Glutamatergic neuron (in vitro differentiated cells): ENCODE measurements at regions not wholly inside any gene's neighbourhood (a gene's known extent, or its start where the extent isn't known, plus 50 kb on each side); places are given as distances from the start of the nearest gene placed in this dataset.

Source experiments
- DNase-seq: peaks from one replicate; pipeline ENCODE4 v3.0.0; 2022
- H3K27ac Mint-ChIP-seq: one replicate; pipeline ENCODE4 v1.8.0; 2020; ENCODE audit warnings: mild to moderate bottlenecking, mixed read lengths, inconsistent platforms; ENCODE audit not compliant: unreplicated experiment
- H3K27me3 Mint-ChIP-seq: one replicate; pipeline ENCODE4 v1.8.0; 2020; ENCODE audit warnings: mild to moderate bottlenecking, moderate library complexity, mixed read lengths, inconsistent platforms; ENCODE audit not compliant: unreplicated experiment
- H3K36me3 Mint-ChIP-seq: one replicate; pipeline ENCODE4 v1.8.0; 2020; ENCODE audit warnings: mild to moderate bottlenecking, mixed read lengths, inconsistent platforms; ENCODE audit not compliant: unreplicated experiment
- H3K4me1 Mint-ChIP-seq: one replicate; pipeline ENCODE4 v1.8.0; 2020; ENCODE audit warnings: mild to moderate bottlenecking, low read depth, mixed read lengths, inconsistent platforms; ENCODE audit not compliant: unreplicated experiment
- H3K4me3 Mint-ChIP-seq: one replicate; pipeline ENCODE4 v1.8.0; 2020; ENCODE audit warnings: mild to moderate bottlenecking, mixed read lengths, inconsistent platforms; ENCODE audit not compliant: unreplicated experiment
- H3K9me3 Mint-ChIP-seq: one replicate; pipeline ENCODE4 v1.8.0; 2020; ENCODE audit warnings: mild to moderate bottlenecking, moderate library complexity, mixed read lengths, inconsistent platforms; ENCODE audit not compliant: unreplicated experiment
- CTCF ChIP-seq: fragments of 200-600 bp; sonication (generic); IDR thresholded peaks from one replicate; pipeline ENCODE4 v1.5.0; 2021; ENCODE audit not compliant: partially characterized antibody, unreplicated experiment

GRCh38 chr9:126556560-126557250, 57.0 kb upstream of the LMX1B start:
- no peak for DNase-seq
- Mint-ChIP-seq H3K9me3 (peaks cover 3% of the 10 kb centered on the region), H3K27me3 (peaks cover 4% of the 10 kb centered on the region), H3K4me3 (no peak overlapping the region), H3K36me3 (no peaks in the 10 kb centered on the region), H3K27ac (no peak overlapping the region), H3K4me1 (no peaks in the 10 kb centered on the region)
- TF ChIP-seq CTCF: no peak

DNA sequence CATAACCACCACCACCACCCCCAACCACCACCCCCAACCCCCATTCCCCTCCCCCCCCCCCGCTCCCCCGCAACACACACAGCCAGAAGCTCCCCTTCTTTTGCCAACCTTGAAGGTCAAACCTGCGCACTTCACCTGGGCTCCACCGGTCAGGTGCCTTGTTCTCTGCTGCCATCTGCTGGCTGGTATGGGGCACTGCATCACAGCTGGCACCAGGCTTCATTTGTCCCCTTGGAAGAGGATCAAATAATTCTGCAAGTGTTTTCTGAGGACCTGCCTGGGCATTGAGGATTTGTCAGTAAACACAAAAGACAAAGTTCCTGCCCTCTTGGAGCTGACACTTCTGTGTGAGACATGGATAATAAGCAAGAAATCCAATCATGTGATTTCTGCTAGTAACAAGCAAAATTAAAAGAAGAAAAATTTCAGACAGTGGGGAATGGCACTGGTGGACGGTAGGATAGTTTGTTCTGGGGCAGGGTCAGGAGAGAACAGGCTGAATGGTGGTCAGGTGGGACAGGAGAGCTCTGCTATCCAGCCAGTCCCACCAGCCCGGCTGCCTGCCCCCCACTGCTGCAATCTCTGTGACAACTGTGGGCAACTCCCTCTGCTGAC, 55.6 kb upstream of the LMX1B start:
- H3K9me3 Mint-ChIP-seq: peaks cover 3% of the 10 kb centered on the region
- no peak overlapping the region for H3K4me3 Mint-ChIP-seq
- no peaks in the 10 kb centered on the region for H3K36me3 Mint-ChIP-seq
- H3K27ac Mint-ChIP-seq: no peak overlapping the region
- peak; percentile 64 for DNase-seq
- TF ChIP-seq CTCF: peak; percentile 95
- H3K4me1 Mint-ChIP-seq: no peaks in the 10 kb centered on the region
- peaks cover 7% of the 10 kb centered on the region for H3K27me3 Mint-ChIP-seq

DNA sequence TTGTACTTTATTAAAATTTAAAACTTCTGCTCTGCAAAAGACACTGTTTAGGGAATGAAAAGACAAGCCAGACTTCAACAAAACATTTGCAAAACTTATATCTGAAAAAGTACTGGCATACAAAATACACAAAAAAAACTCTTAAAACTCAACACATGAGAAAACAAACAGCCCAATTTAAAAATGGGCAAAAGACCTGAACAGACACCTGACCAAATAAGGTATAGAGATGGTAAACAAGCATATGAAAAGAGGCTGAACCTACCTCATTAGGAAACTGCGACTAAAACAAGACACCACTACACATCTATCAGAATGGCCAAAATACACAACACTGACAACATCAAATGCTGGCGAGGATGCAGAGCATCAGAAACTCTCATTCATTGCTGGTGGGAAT, 54.4 kb upstream of the LMX1B start:
- Mint-ChIP-seq H3K27ac (no peak overlapping the region), H3K4me3 (no peak overlapping the region), H3K27me3 (peaks cover 7% of the 10 kb centered on the region), H3K36me3 (no peaks in the 10 kb centered on the region), H3K9me3 (peaks cover 1% of the 10 kb centered on the region), H3K4me1 (no peaks in the 10 kb centered on the region)
- no peak for DNase-seq
- TF ChIP-seq CTCF: no peak

GRCh38 chr9:126561582-126561981, 52.1 kb upstream of the LMX1B start:
- TF ChIP-seq CTCF: no peak

GRCh38 chr9:126563556-126563955, 50.2 kb upstream of the LMX1B start:
- H3K27me3 Mint-ChIP-seq: peaks cover 14% of the 10 kb centered on the region
- DNase-seq: no peak
- no peak overlapping the region for H3K4me3 Mint-ChIP-seq
- H3K4me1 Mint-ChIP-seq: no peaks in the 10 kb centered on the region
- H3K27ac Mint-ChIP-seq: no peak overlapping the region
- TF ChIP-seq CTCF: no peak
- peaks cover 3% of the 10 kb centered on the region for H3K9me3 Mint-ChIP-seq
- no peaks in the 10 kb centered on the region for H3K36me3 Mint-ChIP-seq

More at GRCh38 chr9:126561582-126561981, 52.1 kb upstream of the LMX1B start:
- Mint-ChIP-seq H3K27me3 (peaks cover 14% of the 10 kb centered on the region), H3K27ac (no peak overlapping the region), H3K36me3 (no peaks in the 10 kb centered on the region), H3K9me3 (peaks cover 1% of the 10 kb centered on the region), H3K4me1 (no peaks in the 10 kb centered on the region), H3K4me3 (no peak overlapping the region)
- DNase-seq: no peak
